Mesendoderm (in vitro differentiated cells): ENCODE measurements at regions not wholly inside any gene's neighbourhood (a gene's known extent, or its start where the extent isn't known, plus 50 kb on each side); places are given as distances from the start of the nearest gene placed in this dataset.
A peak's percentile ranks its signal among the peaks of the same experiment; 100 is the strongest.

Source experiments
- DNase-seq: peaks from one replicate; pipeline ENCODE4 v3.0.0; 2013
- H2AK5ac ChIP-seq: 2 replicates; pipeline ENCODE4 v1.6.1; 2013; ENCODE audit warnings: low read length, inconsistent platforms
- H2BK120ac ChIP-seq: 2 replicates; pipeline ENCODE4 v1.6.1; 2013; ENCODE audit warnings: low read depth, mild to moderate bottlenecking, low read length, moderate library complexity, mixed read lengths
- H2BK15ac ChIP-seq: replicated peaks from 2 replicates; pipeline ENCODE4 v1.6.1; 2013; ENCODE audit warnings: low read depth, mild to moderate bottlenecking, moderate library complexity
- H2BK5ac ChIP-seq: 2 replicates; pipeline ENCODE4 v1.6.1; 2013; ENCODE audit warnings: low read length, inconsistent platforms
- H3K18ac ChIP-seq: 2 replicates; pipeline ENCODE4 v1.6.1; 2013; ENCODE audit warnings: mild to moderate bottlenecking, low read length, mixed read lengths
- H3K23ac ChIP-seq: one replicate; pipeline ENCODE4 v1.6.1; 2013; ENCODE audit warnings: low read length
- H3K27ac ChIP-seq: 2 replicates; pipeline ENCODE4 v1.5.1; 2013; ENCODE audit warnings: low read depth, mild to moderate bottlenecking, inconsistent platforms, low read length, moderate library complexity
- H3K27me3 ChIP-seq: 2 replicates; pipeline ENCODE4 v1.6.1; 2013; ENCODE audit warnings: low read length, control low read depth, mild to moderate bottlenecking, inconsistent platforms; ENCODE audit not compliant: insufficient read depth, poor library complexity
- H3K36me3 ChIP-seq: 2 replicates; pipeline ENCODE4 v1.6.1; 2013; ENCODE audit warnings: low read length, inconsistent platforms; ENCODE audit not compliant: control insufficient read depth, insufficient read depth
- H3K4ac ChIP-seq: one replicate; pipeline ENCODE4 v1.6.1; 2013; ENCODE audit warnings: low read depth, mild to moderate bottlenecking, low read length, moderate library complexity
- H3K4me1 ChIP-seq: 2 replicates; pipeline ENCODE4 v1.6.1; 2013; ENCODE audit warnings: low read depth, low read length, inconsistent platforms; ENCODE audit not compliant: control insufficient read depth
- H3K4me2 ChIP-seq: 2 replicates; pipeline ENCODE4 v1.6.1; 2013; ENCODE audit warnings: low read length
- H3K4me3 ChIP-seq: 2 replicates; pipeline ENCODE4 v1.5.1; 2013; ENCODE audit warnings: mild to moderate bottlenecking, low read length
- H3K56ac ChIP-seq: one replicate; pipeline ENCODE4 v1.6.1; 2013; ENCODE audit warnings: low read length
- H3K79me1 ChIP-seq: 2 replicates; pipeline ENCODE4 v1.6.1; 2013; ENCODE audit warnings: low read length, inconsistent platforms
- H3K79me2 ChIP-seq: 2 replicates; pipeline ENCODE4 v1.6.1; 2013; ENCODE audit warnings: mild to moderate bottlenecking, low read length; ENCODE audit not compliant: control insufficient read depth, insufficient read depth
- H3K9ac ChIP-seq: 2 replicates; pipeline ENCODE4 v1.6.1; 2013; ENCODE audit warnings: low read length, inconsistent platforms
- H4K5ac ChIP-seq: one replicate; pipeline ENCODE4 v1.6.1; 2013; ENCODE audit warnings: low read length
- H4K8ac ChIP-seq: one replicate; pipeline ENCODE4 v1.6.1; 2013; ENCODE audit warnings: low read depth, mild to moderate bottlenecking, control low read depth, low read length, moderate library complexity
- WGBS: extraction: QIAGEN DNeasy Blood & Tissue Kit; methylation state at CpG from one replicate; pipeline ENCODE4 v1.1.7; 2013; ENCODE audit warnings: low lambda C conversion rate, missing lambda C conversion rate; ENCODE audit not compliant: insufficient coverage; ENCODE audit errors: extremely low coverage; 5-methylcytosine and 5-hydroxymethylcytosine counted together

DNA sequence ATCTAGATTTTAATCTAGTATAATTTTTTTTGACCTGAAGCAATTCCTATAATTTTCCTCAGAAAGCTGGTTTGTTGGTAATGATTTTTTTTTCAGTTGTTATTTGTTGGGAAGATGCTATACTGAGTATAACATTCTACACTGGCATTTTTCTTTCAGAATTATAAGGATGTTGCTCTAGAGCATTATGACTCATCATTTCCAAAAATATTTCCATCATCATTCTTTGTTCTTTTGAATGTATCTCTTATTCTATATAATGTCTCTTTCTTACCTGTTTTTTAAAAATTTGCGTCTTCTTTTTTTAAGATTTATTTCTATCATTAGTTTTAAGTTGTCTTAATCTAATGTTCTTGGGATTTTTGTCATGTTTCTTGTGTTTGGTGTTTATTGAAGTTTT, 356.5 kb upstream of the KCND2 start:
- no CpG with 5 or more reads among the region's 1 CpG for WGBS
- Histone ChIP-seq H3K56ac (no peak overlapping the region), H3K27me3 (no peaks in the 10 kb centered on the region), H3K4me2 (no peak overlapping the region), H4K8ac (no peak overlapping the region), H2BK15ac (no peak overlapping the region), H3K9ac (no peak overlapping the region), H3K4me1 (no peaks in the 10 kb centered on the region), H3K79me2 (no peaks in the 10 kb centered on the region), H2BK5ac (no peak overlapping the region), H3K18ac (no peak overlapping the region), H2BK120ac (no peak overlapping the region), H3K23ac (no peak overlapping the region), H3K36me3 (no peaks in the 10 kb centered on the region), H4K5ac (no peak overlapping the region), H3K4ac (no peak overlapping the region), H3K79me1 (no peaks in the 10 kb centered on the region), H3K27ac (no peak overlapping the region), H3K4me3 (no peak overlapping the region), H2AK5ac (no peak overlapping the region)
- DNase-seq = no peak

DNA sequence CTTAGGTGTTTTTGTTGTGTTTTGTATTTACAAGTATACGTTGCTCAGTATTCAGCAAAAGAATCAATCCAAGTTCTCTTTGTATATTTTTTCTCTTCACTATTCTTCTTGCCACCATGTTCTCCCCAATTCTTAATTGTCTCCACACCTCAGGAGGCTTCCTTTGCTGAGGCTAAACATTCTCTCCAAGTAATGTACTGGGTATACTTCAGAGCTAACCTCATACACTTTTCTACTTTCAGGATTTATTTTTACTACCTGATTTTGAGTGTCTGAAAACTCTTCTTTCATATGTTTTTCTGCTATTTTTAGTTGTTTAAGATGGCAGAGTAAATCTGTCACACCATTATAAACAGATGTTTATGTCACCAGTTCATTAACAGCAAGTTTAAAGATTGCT, 354.8 kb upstream of the KCND2 start:
- H2AK5ac ChIP-seq = no peak overlapping the region
- no peak overlapping the region for H2BK5ac ChIP-seq
- no peak overlapping the region for H4K8ac ChIP-seq
- H3K27ac ChIP-seq = no peak overlapping the region
- H3K4me1 ChIP-seq = no peaks in the 10 kb centered on the region
- H2BK120ac ChIP-seq = no peak overlapping the region
- no peak overlapping the region for H3K4me2 ChIP-seq
- no peak overlapping the region for H3K4ac ChIP-seq
- H3K9ac ChIP-seq = no peak overlapping the region
- H3K18ac ChIP-seq = no peak overlapping the region
- H3K56ac ChIP-seq = no peak overlapping the region
- H4K5ac ChIP-seq = no peak overlapping the region
- no peaks in the 10 kb centered on the region for H3K79me1 ChIP-seq
- no peaks in the 10 kb centered on the region for H3K27me3 ChIP-seq
- no peaks in the 10 kb centered on the region for H3K79me2 ChIP-seq
- H3K23ac ChIP-seq = no peak overlapping the region
- no peaks in the 10 kb centered on the region for H3K36me3 ChIP-seq
- no peak overlapping the region for H3K4me3 ChIP-seq
- no peak overlapping the region for H2BK15ac ChIP-seq
- WGBS = no CpG with 5 or more reads among the region's 1 CpG
- DNase-seq = no peak

DNA sequence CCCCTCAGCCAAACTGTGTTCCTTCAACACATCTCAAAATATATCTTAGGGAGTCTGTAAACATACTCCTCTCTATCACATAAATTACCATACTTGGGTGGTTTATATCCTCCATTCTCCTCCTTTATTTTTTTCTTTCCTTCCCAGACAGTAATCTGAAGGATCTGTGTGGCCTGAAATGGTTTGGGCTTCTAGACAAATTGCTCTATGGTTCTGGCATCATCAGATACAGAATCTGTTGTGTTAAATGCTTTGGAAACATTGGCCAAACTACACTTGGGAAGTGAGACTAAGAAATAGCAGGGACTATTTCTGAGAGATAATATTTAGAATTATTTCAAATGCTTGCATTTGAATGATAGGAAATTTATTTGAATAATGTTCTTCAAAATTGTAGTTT, 353.0 kb upstream of the KCND2 start:
- Histone ChIP-seq H3K27ac (no peak overlapping the region), H3K56ac (no peak overlapping the region), H3K4me1 (no peaks in the 10 kb centered on the region)

DNA sequence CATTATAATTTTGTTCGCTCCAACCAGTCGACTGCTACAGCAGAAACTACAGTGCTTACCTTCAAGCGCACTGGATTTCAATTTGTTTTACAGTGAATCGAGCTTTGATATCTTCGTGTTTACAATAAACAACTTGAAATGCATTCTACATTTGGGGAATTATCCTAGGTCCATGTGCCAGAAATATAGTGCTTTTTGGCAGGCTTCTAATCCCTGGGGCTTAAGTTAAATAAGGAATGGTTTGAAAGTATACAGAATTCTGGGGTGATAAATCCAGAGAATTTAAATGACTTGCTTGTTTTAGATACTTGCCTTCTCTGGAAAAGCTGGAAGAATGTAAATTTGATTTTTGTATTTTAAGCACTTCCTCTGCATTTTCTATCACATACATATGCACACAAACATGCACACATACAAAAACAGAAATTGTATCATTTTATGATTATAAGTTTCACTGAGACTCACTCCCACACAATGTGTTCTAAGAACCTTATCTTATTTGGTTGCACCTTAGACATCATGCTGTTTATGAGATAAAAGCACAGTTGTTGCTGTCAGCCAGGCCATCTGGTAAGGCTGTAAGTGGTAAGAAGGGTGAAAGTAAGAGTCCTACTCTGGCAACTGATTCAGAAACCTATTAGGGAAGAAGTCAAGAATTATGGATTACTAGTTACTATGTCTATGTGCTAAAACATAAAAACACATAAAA, 347.2 kb upstream of the KCND2 start:
- Histone ChIP-seq H3K23ac (no peak overlapping the region), H2BK15ac (no peak overlapping the region), H3K4me2 (no peak overlapping the region), H3K56ac (no peak overlapping the region), H3K4ac (no peak overlapping the region), H4K8ac (no peak overlapping the region), H3K79me1 (no peaks in the 10 kb centered on the region), H2BK5ac (no peak overlapping the region), H3K79me2 (no peaks in the 10 kb centered on the region), H3K9ac (no peak overlapping the region), H2BK120ac (no peak overlapping the region), H3K18ac (no peak overlapping the region), H3K4me1 (no peaks in the 10 kb centered on the region), H3K36me3 (no peaks in the 10 kb centered on the region), H2AK5ac (no peak overlapping the region), H3K27ac (no peak overlapping the region), H3K4me3 (no peak overlapping the region), H3K27me3 (no peaks in the 10 kb centered on the region), H4K5ac (no peak overlapping the region)
- DNase-seq = peak; percentile 70
- WGBS = no CpG with 5 or more reads among the region's 5 CpGs

More for the DNA sequence above, 353.0 kb upstream of the KCND2 start:
- Histone ChIP-seq H3K4me2 (no peak overlapping the region), H3K9ac (no peak overlapping the region), H3K79me1 (no peaks in the 10 kb centered on the region), H2BK5ac (no peak overlapping the region), H3K79me2 (no peaks in the 10 kb centered on the region), H2BK120ac (no peak overlapping the region), H3K4ac (no peak overlapping the region), H4K5ac (no peak overlapping the region), H3K4me3 (no peak overlapping the region), H3K27me3 (no peaks in the 10 kb centered on the region), H2AK5ac (no peak overlapping the region), H4K8ac (no peak overlapping the region), H2BK15ac (no peak overlapping the region), H3K36me3 (no peaks in the 10 kb centered on the region), H3K18ac (no peak overlapping the region), H3K23ac (no peak overlapping the region)
- DNase-seq = no peak

DNA sequence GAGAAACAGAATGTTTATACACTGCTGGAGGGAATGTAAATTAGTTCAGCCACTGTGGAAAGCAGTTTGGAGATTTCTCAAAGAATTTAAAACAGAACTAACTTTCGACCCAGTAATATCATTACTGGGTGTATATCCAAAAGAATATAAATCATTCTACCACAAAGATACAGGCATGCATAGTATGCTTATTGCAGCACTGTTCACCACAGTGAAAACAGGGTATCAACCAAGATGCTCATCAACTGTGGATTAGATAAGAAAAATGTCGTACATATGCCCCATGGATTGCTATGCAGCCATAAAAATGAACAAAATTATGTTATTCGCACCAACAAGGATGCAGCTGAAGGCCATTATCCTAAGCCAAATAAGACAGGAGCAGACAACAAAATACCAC, 343.1 kb upstream of the KCND2 start:
- Histone ChIP-seq H3K79me1 (no peaks in the 10 kb centered on the region), H3K23ac (no peak overlapping the region), H2AK5ac (no peak overlapping the region), H2BK120ac (no peak overlapping the region), H3K4me3 (no peak overlapping the region), H4K5ac (no peak overlapping the region), H3K79me2 (no peaks in the 10 kb centered on the region), H3K18ac (no peak overlapping the region), H3K4ac (no peak overlapping the region), H3K9ac (no peak overlapping the region), H3K27me3 (no peaks in the 10 kb centered on the region), H3K56ac (no peak overlapping the region), H3K4me1 (no peaks in the 10 kb centered on the region), H3K27ac (no peak overlapping the region), H3K4me2 (no peak overlapping the region), H2BK15ac (no peak overlapping the region), H2BK5ac (no peak overlapping the region), H4K8ac (no peak overlapping the region), H3K36me3 (no peaks in the 10 kb centered on the region)
- no peak for DNase-seq
- no CpG with 5 or more reads among the region's 3 CpGs for WGBS

DNA sequence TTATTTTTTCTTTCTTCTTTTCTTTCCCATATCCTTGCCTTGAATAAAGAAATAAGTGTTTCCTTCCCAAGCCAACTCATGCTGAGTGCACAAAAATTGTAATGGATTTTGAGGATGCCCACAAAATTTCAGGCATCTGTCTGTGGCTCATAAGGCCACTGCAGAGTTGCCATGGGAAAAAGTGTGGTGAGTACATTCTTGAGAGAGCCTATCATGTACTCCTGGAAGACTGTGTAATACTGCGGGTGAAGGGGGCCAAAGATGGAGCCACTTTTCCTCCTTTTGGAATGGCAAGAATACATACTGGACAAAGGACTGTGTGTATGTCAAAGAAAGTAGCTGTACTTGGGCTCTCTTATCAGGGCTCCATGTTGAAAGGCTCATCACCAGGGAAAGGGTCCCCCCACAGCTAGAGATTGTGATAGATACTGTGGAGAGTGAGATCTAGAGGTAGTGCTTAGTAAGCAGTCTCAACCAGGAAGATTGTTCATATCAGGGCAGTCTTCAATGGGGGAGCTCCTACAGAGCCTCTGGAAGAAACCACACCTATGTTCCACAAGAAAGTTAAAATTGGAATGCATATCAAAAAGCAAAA, 341.6 kb upstream of the KCND2 start:
- no peak overlapping the region for H3K18ac ChIP-seq
- no peaks in the 10 kb centered on the region for H3K4me1 ChIP-seq
- no peaks in the 10 kb centered on the region for H3K27me3 ChIP-seq
- H2BK15ac ChIP-seq = no peak overlapping the region
- H3K36me3 ChIP-seq = no peaks in the 10 kb centered on the region
- no peak overlapping the region for H3K4ac ChIP-seq
- H3K27ac ChIP-seq = no peak overlapping the region
- no peak overlapping the region for H3K23ac ChIP-seq
- DNase-seq = peak; percentile 27
- H3K4me2 ChIP-seq = no peak overlapping the region
- H2BK5ac ChIP-seq = no peak overlapping the region
- H3K4me3 ChIP-seq = no peak overlapping the region
- H2AK5ac ChIP-seq = no peak overlapping the region
- no peaks in the 10 kb centered on the region for H3K79me2 ChIP-seq
- no peak overlapping the region for H4K8ac ChIP-seq
- no peaks in the 10 kb centered on the region for H3K79me1 ChIP-seq
- no peak overlapping the region for H3K9ac ChIP-seq
- no peak overlapping the region for H3K56ac ChIP-seq
- no peak overlapping the region for H4K5ac ChIP-seq
- no peak overlapping the region for H2BK120ac ChIP-seq
- WGBS = no CpG with 5 or more reads among the region's 1 CpG
